K562 (cell line): ENCODE measurements at regions not wholly inside any gene's neighbourhood (a gene's known extent, or its start where the extent isn't known, plus 50 kb on each side); places are given as distances from the start of the nearest gene placed in this dataset.

ENCODE experiments used
- CBX2 ChIP-seq: fragments of 200-600 bp; sonication (generic); IDR thresholded peaks from one replicate; pipeline ENCODE4 v1.6.1; 2012; ENCODE audit warnings: mild to moderate bottlenecking, low read length, inconsistent platforms; ENCODE audit not compliant: insufficient read depth, poor library complexity, severe bottlenecking
- CTCF ChIP-seq, 3 experiments: IDR thresholded peaks in 2 of 3; conservative IDR thresholded peaks in 1 of 3; 2 replicates each; pipeline ENCODE4 v1.5.1; 2011 to 2012; ENCODE audit warnings: low read length in 3 of 3, mild to moderate bottlenecking in 3 of 3, control low read depth in 2 of 3, improper control_type of control experiment in 1 of 3, inconsistent platforms in 1 of 3, low read depth in 1 of 3, mixed read lengths in 1 of 3, moderate library complexity in 1 of 3; ENCODE audit not compliant: insufficient read depth in 2 of 3
- ESRRB ChIP-seq: fragments of 250-450 bp; sonication (Bioruptor Pico); IDR thresholded peaks from 2 replicates; pipeline ENCODE4 v1.5.0; 2020; ENCODE audit warnings: mild to moderate bottlenecking, moderate library complexity, borderline replicate concordance
- GTF2F1 ChIP-seq: IDR thresholded peaks from 2 replicates; pipeline ENCODE4 v1.6.1; 2011; ENCODE audit warnings: low read depth, low read length, improper control_type of control experiment
- MXI1 ChIP-seq: IDR thresholded peaks from 2 replicates; pipeline ENCODE4 v1.6.1; 2011; ENCODE audit warnings: low read depth, mild to moderate bottlenecking, improper control_type of control experiment, low read length
- POLR2AphosphoS2 ChIP-seq: IDR thresholded peaks from 2 replicates; pipeline ENCODE4 v1.6.1; 2012; ENCODE audit warnings: low read length, improper control_type of control experiment
- TEAD4 ChIP-seq, 2 experiments: sonication (generic) in 1 of 2; formaldehyde crosslinking in 1 of 2; IDR thresholded peaks; 2 replicates each; pipeline versions ENCODE4 v1.6.1 to v1.8.0; 2012 to 2022; ENCODE audit warnings: borderline replicate concordance in 1 of 2, inconsistent platforms in 1 of 2, low read length in 1 of 2, mild to moderate bottlenecking in 1 of 2, missing genetic modification reagents in 1 of 2
- ZNF324 ChIP-seq: fragments of 250-450 bp; sonication (Bioruptor Pico); IDR thresholded peaks from 2 replicates; pipeline ENCODE4 v1.4.0; 2020; ENCODE audit warnings: mild to moderate bottlenecking

GRCh38 chr13:58998716-58999115, 1165.0 kb downstream of the DIAPH3 start:
- TF ChIP-seq MXI1 (no peak), CBX2 (no peak), ZNF324 (CRISPR knock-in tag) (no peak), TEAD4 (IDR thresholded peaks at IDR 0.05; ENCODE audit: low read length) (no peak), TEAD4 (CRISPR knock-in tag; IDR thresholded peaks at IDR 0.05; ENCODE audit: borderline replicate concordance) (no peak), GTF2F1 (no peak), ESRRB (CRISPR knock-in tag) (no peak), POLR2AphosphoS2 (no peak), CTCF (IDR thresholded peaks at IDR 0.05 in 2 of 3, conservative IDR thresholded peaks at IDR 0.05 in 1 of 3; ENCODE audit: insufficient read depth in 2 of 3, low read depth in 1 of 3, low read length in 3 of 3) (no peak)
